NCI-H345 (cell line): ENCODE measurements at regions not wholly inside any gene's neighbourhood (a gene's known extent, or its start where the extent isn't known, plus 50 kb on each side); places are given as distances from the start of the nearest gene placed in this dataset.

Experiments used
- DNase-seq: peaks from one replicate; lab custom pipeline; 2025; lab: John Stamatoyannopoulos, UW

- no peak for DNase-seq
Measured at GRCh38 chr4:30600246-30601017, 119.7 kb upstream of the PCDH7 start.

GRCh38 chr4:30601070-30601865 lies 118.9 kb upstream of the PCDH7 start:
- DNase-seq, result no peak

- DNase-seq, result no peak
Measured at GRCh38 chr4:30605616-30606190, 114.5 kb upstream of the PCDH7 start.

GRCh38 chr4:30610361-30610760 lies 109.8 kb upstream of the PCDH7 start:
- DNase-seq, result no peak

- no peak for DNase-seq
Measured at GRCh38 chr4:30614771-30615170, 105.4 kb upstream of the PCDH7 start.

GRCh38 chr4:30616942-30617646 lies 103.1 kb upstream of the PCDH7 start:
- DNase-seq, result no peak

GRCh38 chr4:30617836-30618235 lies 102.3 kb upstream of the PCDH7 start:
- DNase-seq, result no peak

- DNase-seq, result no peak
Measured at GRCh38 chr4:30619679-30620078, 100.5 kb upstream of the PCDH7 start.

- DNase-seq, result no peak
Measured at GRCh38 chr4:30620711-30621110, 99.5 kb upstream of the PCDH7 start.

- DNase-seq, result no peak
Measured at GRCh38 chr4:30630431-30630830, 89.7 kb upstream of the PCDH7 start.

GRCh38 chr4:30632751-30633150 lies 87.4 kb upstream of the PCDH7 start:
- no peak for DNase-seq

GRCh38 chr4:30641345-30641744 lies 78.8 kb upstream of the PCDH7 start:
- no peak for DNase-seq

GRCh38 chr4:30642567-30642966 lies 77.6 kb upstream of the PCDH7 start:
- DNase-seq, result no peak

GRCh38 chr4:30653291-30653690 lies 66.9 kb upstream of the PCDH7 start:
- no peak for DNase-seq

- DNase-seq, result no peak
Measured at GRCh38 chr4:30656828-30657227, 63.3 kb upstream of the PCDH7 start.

GRCh38 chr4:30667919-30668318 lies 52.2 kb upstream of the PCDH7 start:
- no peak for DNase-seq

GRCh38 chr4:30670206-30670605 lies 50.0 kb upstream of the PCDH7 start:
- DNase-seq, result no peak
